Medulla oblongata (tissue), 1 donor: ENCODE measurements at regions not wholly inside any gene's neighbourhood (a gene's known extent, or its start where the extent isn't known, plus 50 kb on each side); places are given as distances from the start of the nearest gene placed in this dataset.
"Not testable (repeated sequence)": the region's sequence is repeated elsewhere in the genome, so short reads cannot be mapped to it uniquely, and the experiment has no call there.

Source experiments
- DNase-seq: peaks from one replicate; pipeline ENCODE4 v3.0.0-alpha.2; 2015; ENCODE audit errors: extremely low spot score

DNA sequence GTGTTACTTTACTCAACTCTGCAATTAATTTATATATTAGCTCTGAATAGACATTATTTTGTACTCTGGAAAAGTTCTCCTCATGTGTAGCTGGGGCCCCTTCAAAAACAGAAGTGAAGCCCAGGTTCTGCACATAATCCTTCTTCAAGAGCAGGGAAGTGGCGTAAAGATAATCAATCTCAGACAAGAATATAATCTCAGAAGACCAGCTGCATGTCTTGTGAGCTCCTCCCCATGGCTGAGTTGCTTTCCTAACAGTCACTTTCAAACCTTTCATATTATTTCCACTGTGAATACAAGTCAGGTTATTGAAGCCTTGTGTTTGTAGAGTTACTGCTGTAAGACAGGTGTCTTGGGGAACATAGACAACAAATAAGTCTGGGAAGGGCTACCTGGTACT, 691.9 kb downstream of the RFPL4B start:
- no peak for DNase-seq

- no peak for DNase-seq
These were observed 700.0 kb downstream of the RFPL4B start for GRCh38 chr6:113047148-113047547.

GRCh38 chr6:113047932-113048331, 700.8 kb downstream of the RFPL4B start:
- DNase-seq = no peak

GRCh38 chr6:113048741-113049140, 701.6 kb downstream of the RFPL4B start:
- DNase-seq = no peak

- DNase-seq = no peak
These were observed 702.1 kb downstream of the RFPL4B start for GRCh38 chr6:113049190-113049589.

GRCh38 chr6:113050010-113050858, 703.1 kb downstream of the RFPL4B start:
- DNase-seq = no peak

DNA sequence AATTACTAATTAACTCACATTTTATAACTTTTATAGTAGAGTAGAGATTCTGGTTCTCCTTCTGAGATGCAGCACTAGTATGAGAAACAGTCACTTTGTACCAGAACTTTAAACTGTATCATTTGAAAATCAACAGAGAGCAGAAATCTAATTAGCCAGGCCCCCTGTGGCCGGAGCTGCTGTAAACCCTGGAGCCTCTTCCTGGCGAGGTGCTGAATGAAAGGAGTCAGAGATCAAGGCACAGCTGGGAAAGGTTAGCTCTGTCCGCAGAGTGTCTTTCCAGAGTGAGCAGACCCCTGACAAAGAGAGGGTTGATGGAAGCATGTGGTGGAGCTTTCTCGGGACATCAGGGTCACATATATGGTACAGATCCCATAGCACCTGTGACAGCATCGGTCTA, 703.8 kb downstream of the RFPL4B start:
- no peak for DNase-seq

DNA sequence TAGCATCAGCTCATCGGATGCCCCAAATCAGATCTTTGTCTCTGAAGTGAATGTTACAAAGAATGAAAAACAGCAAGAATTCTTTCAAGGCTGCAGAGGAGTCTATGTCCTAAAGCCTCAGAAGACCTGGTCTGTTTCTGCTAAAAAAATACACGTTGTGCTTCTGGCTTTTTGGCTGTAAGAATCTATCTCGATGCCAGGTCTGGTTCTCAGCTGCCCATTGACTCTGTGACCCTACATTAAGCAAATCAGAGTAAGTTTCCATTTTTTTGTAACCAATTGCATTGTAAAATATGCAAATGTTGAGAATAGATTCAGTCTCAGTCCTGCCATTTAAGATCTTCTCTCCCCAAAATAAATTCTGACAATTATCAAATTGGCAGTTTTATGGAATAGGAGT, 705.4 kb downstream of the RFPL4B start:
- DNase-seq = no peak

DNA sequence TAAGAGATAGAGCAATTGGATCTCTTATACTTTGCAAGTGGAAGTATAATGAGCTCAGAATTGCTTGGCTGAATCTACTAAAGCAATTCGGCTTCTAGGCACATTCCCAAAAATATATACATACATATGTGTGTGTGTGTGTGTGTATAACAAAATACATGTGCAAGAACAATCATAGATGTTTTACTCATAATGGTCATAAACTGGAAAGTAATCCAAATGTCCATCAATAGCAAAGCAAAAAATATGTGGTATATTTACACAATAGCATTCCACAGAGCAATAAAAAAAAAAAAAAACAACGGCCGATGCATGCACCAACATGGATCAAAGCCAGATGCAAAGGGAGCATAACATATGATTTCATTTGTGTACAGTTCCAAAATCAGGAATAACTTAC, 707.9 kb downstream of the RFPL4B start:
- no peak for DNase-seq

- no peak for DNase-seq
These were observed 708.9 kb downstream of the RFPL4B start for GRCh38 chr6:113055998-113056397.

DNA sequence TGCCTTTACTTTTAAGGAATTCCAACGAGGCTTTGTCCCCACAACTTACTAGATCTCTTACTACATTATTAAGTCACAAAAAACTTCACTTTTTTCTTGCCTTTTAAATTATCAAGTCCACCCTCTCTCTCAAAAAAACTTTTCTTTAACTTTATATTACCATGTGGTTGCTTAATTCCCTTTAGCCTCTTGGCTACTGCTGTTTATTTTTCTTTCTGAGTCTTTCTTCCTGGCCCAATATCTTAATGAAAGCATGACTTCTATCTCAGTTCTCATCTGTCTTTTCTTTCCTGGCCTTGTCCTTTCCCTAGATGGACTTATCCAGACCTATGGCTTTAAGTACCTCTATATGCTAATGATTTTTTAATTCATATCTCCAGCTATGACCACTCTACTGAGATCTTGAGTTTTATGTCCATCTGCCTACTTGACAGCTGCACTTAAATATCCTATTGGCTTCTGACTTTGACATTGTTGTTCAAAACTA, 710.5 kb downstream of the RFPL4B start:
- no peak for DNase-seq

DNA sequence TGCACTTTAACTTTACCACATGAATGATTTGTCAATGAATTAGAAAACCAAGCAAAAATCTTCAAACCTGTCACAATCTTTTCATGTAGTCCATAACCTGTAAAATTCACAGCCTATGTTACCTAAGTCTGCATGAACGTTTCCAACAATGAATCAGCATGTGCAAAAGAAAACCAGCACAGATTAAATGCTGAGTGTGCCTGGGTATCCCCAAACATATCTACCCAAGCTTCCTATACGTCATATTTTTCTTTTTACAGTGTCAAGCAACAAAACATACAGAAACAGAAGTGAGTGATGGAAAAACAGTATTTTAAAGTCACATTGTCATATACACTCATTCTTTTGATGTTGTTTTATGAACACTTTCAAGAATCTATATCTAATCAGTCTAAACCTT, 713.5 kb downstream of the RFPL4B start:
- DNase-seq = no peak

DNA sequence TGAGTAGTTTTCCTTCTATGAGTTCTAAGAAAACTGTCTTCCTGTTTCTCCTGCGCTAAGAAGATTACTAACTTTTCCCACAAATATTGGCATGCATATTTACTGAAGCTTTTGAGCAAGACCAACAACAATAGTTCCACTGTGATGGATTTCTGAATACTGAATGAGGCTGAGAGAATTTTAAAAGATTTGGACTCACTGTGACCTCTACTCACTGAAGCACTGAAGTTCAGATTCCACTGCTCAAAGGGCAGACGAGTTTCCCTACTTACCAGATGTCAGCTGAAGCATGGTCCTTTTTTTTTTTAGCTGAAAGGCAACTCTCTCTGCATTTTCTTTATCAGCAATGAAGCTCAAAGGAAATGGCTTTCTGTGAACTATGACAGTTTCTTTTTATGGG, 718.5 kb downstream of the RFPL4B start:
- DNase-seq = peak; percentile 52

GRCh38 chr6:113067612-113068275, 720.6 kb downstream of the RFPL4B start:
- no peak for DNase-seq

DNA sequence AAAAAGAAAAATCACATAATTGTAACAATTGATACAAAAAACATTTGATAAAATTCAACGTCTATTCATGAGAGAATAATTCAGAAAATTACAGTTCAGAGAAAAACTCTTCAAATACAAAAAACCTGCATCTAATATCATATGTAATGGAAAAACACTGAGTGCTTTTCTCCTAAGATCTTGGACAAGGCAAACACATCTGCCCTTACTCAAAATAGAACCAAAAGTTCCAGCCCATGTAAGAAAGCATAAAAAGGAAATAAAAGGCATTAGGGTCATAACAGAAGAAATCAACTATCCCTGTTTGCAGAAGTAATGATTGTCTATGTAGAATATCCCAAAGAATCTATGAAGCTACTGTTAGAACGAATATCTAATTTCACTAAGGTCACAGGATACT, 721.4 kb downstream of the RFPL4B start:
- DNase-seq = no peak

- not testable (repeated sequence) for DNase-seq
These were observed 723.6 kb downstream of the RFPL4B start for GRCh38 chr6:113070681-113071080.

DNA sequence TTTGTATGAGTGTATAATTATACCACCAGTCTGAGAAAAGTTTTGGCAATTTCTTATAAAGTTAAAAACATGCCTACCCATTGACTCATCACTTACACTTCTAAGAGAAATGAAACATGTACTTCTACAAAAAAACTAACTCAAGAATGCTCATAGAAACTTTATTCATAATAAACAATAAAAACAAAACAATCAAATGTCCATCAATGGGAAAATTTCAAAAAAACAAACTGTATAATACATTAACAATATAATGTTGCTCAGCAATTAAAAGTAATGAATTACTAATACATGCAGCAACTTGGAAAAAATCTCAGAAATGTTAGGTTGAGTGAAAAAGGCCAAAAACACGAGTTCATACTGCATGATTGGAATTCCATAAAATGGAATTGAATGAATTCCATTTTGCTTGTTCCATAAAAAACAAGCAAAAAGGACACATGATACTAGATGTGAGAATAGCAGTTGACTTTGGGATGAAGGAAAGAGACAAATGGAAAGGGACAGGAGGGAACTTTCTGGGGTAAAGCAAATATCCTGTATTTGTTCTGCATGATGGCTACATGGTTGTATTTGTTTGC, 726.6 kb downstream of the RFPL4B start:
- DNase-seq = no peak

- no peak for DNase-seq
These were observed 729.0 kb downstream of the RFPL4B start for GRCh38 chr6:113076116-113076515.

- DNase-seq = no peak
These were observed 729.7 kb downstream of the RFPL4B start for GRCh38 chr6:113076816-113077215.

GRCh38 chr6:113077794-113078193, 730.7 kb downstream of the RFPL4B start:
- no peak for DNase-seq

- DNase-seq = no peak
These were observed 731.7 kb downstream of the RFPL4B start for GRCh38 chr6:113078791-113079190.

DNA sequence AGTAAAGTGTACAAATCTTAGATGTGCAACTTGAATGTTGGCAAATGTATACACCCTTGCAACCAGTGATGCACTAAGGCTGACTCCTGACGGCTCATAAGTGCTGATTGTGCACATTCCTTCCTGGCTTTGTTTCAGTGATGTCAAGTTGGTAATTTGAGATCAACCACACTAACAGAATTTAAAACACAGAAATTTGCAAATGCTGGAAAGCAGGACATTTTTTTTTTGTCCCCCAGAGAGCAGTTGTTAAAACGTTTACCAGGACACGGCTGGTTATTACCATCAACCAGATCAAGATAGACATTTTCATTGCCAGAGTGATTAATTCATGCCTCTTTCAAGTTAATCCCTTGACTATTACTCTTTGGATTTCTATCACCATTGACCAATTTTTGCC, 735.6 kb downstream of the RFPL4B start:
- DNase-seq = no peak

GRCh38 chr6:113083947-113084346, 736.8 kb downstream of the RFPL4B start:
- no peak for DNase-seq
